Neuronal stem cell (in vitro differentiated cells): ENCODE measurements at regions not wholly inside any gene's neighbourhood (a gene's known extent, or its start where the extent isn't known, plus 50 kb on each side); places are given as distances from the start of the nearest gene placed in this dataset.

Experiments
- DNase-seq: peaks from one replicate; pipeline ENCODE4 v3.0.0-alpha.2; 2013; ENCODE audit warnings: low spot score
- H2AFZ ChIP-seq: one replicate; pipeline ENCODE4 v1.6.1; 2013; ENCODE audit warnings: mild to moderate bottlenecking, low read length, inconsistent platforms
- H2AK5ac ChIP-seq: 2 replicates; pipeline ENCODE4 v1.6.1; 2013; ENCODE audit warnings: low read depth, mild to moderate bottlenecking, inconsistent platforms, low read length, moderate library complexity, mixed read lengths
- H2BK120ac ChIP-seq: 2 replicates; pipeline ENCODE4 v1.6.1; 2013; ENCODE audit warnings: low read depth, mild to moderate bottlenecking, inconsistent platforms, low read length, moderate library complexity, mixed read lengths
- H2BK12ac ChIP-seq: one replicate; pipeline ENCODE4 v1.6.1; 2013; ENCODE audit warnings: low read length, inconsistent platforms
- H2BK15ac ChIP-seq: 2 replicates; pipeline ENCODE4 v1.6.1; 2013; ENCODE audit warnings: mild to moderate bottlenecking, low read length, inconsistent platforms, mixed read lengths
- H2BK5ac ChIP-seq: one replicate; pipeline ENCODE4 v1.6.1; 2013; ENCODE audit warnings: inconsistent platforms, mild to moderate bottlenecking, low read length, moderate library complexity
- H3K14ac ChIP-seq: one replicate; pipeline ENCODE4 v1.6.1; 2013; ENCODE audit warnings: low read length, inconsistent platforms
- H3K18ac ChIP-seq: 2 replicates; pipeline ENCODE4 v1.6.1; 2013; ENCODE audit warnings: low read length, inconsistent platforms
- H3K23ac ChIP-seq: 2 replicates; pipeline ENCODE4 v1.6.1; 2013; ENCODE audit warnings: low read depth, mild to moderate bottlenecking, mixed read lengths, low read length, inconsistent platforms; ENCODE audit not compliant: poor library complexity
- H3K27ac ChIP-seq: replicated peaks from 3 replicates; pipeline ENCODE4 v1.5.1; 2013; ENCODE audit warnings: low read length, inconsistent platforms
- H3K27me3 ChIP-seq, 3 experiments: 2 replicates each; pipeline ENCODE4 v1.6.1; 2013; ENCODE audit warnings: low read length in 3 of 3, mild to moderate bottlenecking in 2 of 3, inconsistent platforms in 1 of 3, low read depth in 1 of 3, mixed read lengths in 1 of 3, moderate library complexity in 1 of 3; ENCODE audit not compliant: control insufficient read depth in 3 of 3, insufficient read depth in 3 of 3
- H3K36me3 ChIP-seq, 2 donors: replicated peaks in 1 of 2; 2 replicates each; pipeline ENCODE4 v1.6.1; 2013; ENCODE audit warnings: low read length in 2 of 2; ENCODE audit not compliant: control insufficient read depth in 2 of 2, insufficient read depth in 2 of 2
- H3K4ac ChIP-seq: 2 replicates; pipeline ENCODE4 v1.6.1; 2013; ENCODE audit warnings: inconsistent platforms, mild to moderate bottlenecking, low read length, moderate library complexity
- H3K4me1 ChIP-seq, 2 donors: 1 replicate in 1 of 2; 2 replicates in 1 of 2; pipeline ENCODE4 v1.6.1; 2013; ENCODE audit warnings: low read length in 2 of 2, low read depth in 1 of 2; ENCODE audit not compliant: control insufficient read depth in 2 of 2, insufficient read depth in 1 of 2
- H3K4me2 ChIP-seq: one replicate; pipeline ENCODE4 v1.6.1; 2013; ENCODE audit warnings: mild to moderate bottlenecking, low read length, inconsistent platforms; ENCODE audit not compliant: insufficient read depth, poor library complexity, severe bottlenecking
- H3K4me3 ChIP-seq, 2 donors: 2 replicates each; pipeline ENCODE4 v1.5.1; 2013; ENCODE audit warnings: low read length in 2 of 2, mild to moderate bottlenecking in 2 of 2, inconsistent platforms in 1 of 2, moderate library complexity in 1 of 2
- H3K79me1 ChIP-seq: one replicate; pipeline ENCODE4 v1.6.1; 2013; ENCODE audit warnings: low read depth, mild to moderate bottlenecking, inconsistent platforms, low read length, moderate library complexity
- H3K9ac ChIP-seq: one replicate; pipeline ENCODE4 v1.6.1; 2013; ENCODE audit warnings: mild to moderate bottlenecking, low read depth, low read length, inconsistent platforms; ENCODE audit not compliant: poor library complexity
- H3K9me3 ChIP-seq, 2 donors: replicated peaks in 1 of 2; 2 replicates each; pipeline versions ENCODE3 to v1.6.1; 2013; ENCODE audit warnings: low read length in 2 of 2, mild to moderate bottlenecking in 2 of 2, inconsistent platforms in 1 of 2, low read depth in 1 of 2, mixed read lengths in 1 of 2, moderate library complexity in 1 of 2; ENCODE audit not compliant: control insufficient read depth in 2 of 2, insufficient read depth in 1 of 2
- H4K8ac ChIP-seq: one replicate; pipeline ENCODE4 v1.6.1; 2013; ENCODE audit warnings: low read depth, mild to moderate bottlenecking, inconsistent platforms, low read length, moderate library complexity
- H4K91ac ChIP-seq: one replicate; pipeline ENCODE4 v1.6.1; 2013; ENCODE audit warnings: low read length, low read depth, mild to moderate bottlenecking, inconsistent platforms; ENCODE audit not compliant: poor library complexity
- WGBS, 2 donors: extraction: QIAGEN DNeasy Blood & Tissue Kit; methylation state at CpG; one replicate each; pipeline ENCODE4 v1.1.7; 2013; ENCODE audit warnings: missing lambda C conversion rate in 2 of 2, mixed read lengths in 1 of 2; ENCODE audit not compliant: insufficient read length in 2 of 2, insufficient replicate concordance in 1 of 2; ENCODE audit errors: extremely low coverage in 2 of 2; 5-methylcytosine and 5-hydroxymethylcytosine counted together

DNA sequence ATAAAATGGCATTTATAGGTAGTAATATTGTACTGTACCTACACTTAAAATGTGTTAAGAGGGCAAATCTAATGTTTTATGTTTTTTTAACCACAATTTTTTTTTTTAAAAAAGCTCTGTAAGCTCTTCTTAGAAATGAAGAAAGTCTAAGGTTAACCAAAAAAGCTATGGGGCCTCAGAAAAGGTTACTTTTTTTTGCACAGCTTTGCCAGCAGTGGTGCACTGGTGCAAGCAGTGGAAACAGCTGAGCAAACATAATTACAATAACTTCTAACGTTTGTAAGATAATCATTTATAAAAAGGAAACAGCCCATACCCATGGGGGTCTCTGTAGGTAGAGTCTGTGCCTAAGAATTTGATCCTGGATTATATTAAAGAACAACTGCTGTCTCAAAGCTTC lies 85.1 kb upstream of the NID2 start:
- Histone ChIP-seq H3K14ac (no peak overlapping the region), H3K27ac (no peak overlapping the region), H3K27me3 (peaks cover 0 to 4% (median 2%) of the 10 kb centered on the region in 3 experiments), H3K4ac (no peak overlapping the region), H3K9ac (no peak overlapping the region), H3K9me3 (no peaks in the 10 kb centered on the region), H3K18ac (no peak overlapping the region), H3K23ac (no peak overlapping the region), H4K8ac (no peak overlapping the region), H2AK5ac (no peak overlapping the region), H3K4me1 (no peaks in the 10 kb centered on the region), H2BK5ac (no peak overlapping the region), H4K91ac (no peak overlapping the region), H3K4me2 (no peak overlapping the region), H3K4me3 (no peak overlapping the region), H3K79me1 (peaks cover 2% of the 10 kb centered on the region), H3K36me3 (no peaks in the 10 kb centered on the region), H2AFZ (no peak overlapping the region), H2BK12ac (no peak overlapping the region), H2BK15ac (no peak overlapping the region), H2BK120ac (no peak overlapping the region)
- DNase-seq, result no peak
- no CpG with 5 or more reads among the region's 1 CpG for WGBS, 2 donors

DNA sequence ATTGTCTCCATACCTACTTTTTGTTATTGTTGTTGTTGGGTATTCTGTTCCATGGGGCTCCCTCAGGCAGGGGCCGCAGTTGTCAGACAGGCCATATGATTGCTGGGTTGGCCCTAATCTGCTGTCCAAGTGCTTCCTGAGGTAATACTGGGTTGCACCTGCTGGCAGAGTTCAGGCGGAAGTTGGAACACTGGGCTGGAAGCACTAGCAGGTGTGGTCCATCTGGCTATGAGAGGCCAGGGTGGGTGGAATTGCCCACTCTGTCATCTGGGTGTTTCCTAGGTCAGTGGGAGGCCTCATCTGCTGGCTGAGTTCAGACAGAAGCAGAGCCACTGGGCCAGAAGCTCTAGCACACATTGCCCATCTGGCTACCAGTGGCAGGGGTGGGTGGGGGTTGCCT lies 81.3 kb upstream of the NID2 start:
- Histone ChIP-seq H3K9ac (no peak overlapping the region), H3K14ac (no peak overlapping the region), H2BK5ac (no peak overlapping the region), H4K91ac (no peak overlapping the region), H3K18ac (peak overlapping the region; percentile 51), H2BK12ac (no peak overlapping the region), H2BK15ac (no peak overlapping the region), H3K23ac (no peak overlapping the region), H3K4ac (peak overlapping the region; percentile 41), H3K4me2 (no peak overlapping the region), H2AFZ (no peak overlapping the region), H3K27ac (no peak overlapping the region), H3K4me3 (no peak overlapping the region), H3K27me3 (peaks cover 0 to 6% (median 2%) of the 10 kb centered on the region in 3 experiments), H3K36me3 (no peaks in the 10 kb centered on the region), H4K8ac (no peak overlapping the region), H3K79me1 (no peaks in the 10 kb centered on the region), H3K4me1 (no peaks in the 10 kb centered on the region), H2AK5ac (peak overlapping the region; percentile 32), H2BK120ac (no peak overlapping the region), H3K9me3 (no peaks in the 10 kb centered on the region)
- DNase-seq, result no peak
- WGBS, 2 donors, result no CpG with 5 or more reads among the region's 2 CpGs

DNA sequence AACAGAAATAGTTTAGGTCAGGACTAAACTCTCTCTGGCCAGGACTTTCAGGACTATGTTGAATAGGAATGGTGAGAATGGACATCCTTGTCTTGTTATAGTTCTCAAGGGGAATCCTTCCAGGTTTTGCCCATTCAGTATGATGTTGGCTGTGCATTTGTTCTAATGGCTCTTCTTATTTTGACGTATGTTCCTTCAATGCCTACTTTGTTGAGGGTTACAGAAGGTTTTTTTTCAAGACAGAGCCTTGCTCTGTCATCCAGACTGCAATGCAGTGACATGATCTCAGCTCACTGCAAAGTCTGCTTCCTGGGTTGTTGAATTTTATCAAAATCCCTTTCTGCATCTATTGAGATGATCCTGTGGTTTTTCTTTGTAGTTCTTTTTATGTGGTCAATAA lies 79.5 kb upstream of the NID2 start:
- Histone ChIP-seq H3K14ac (no peak overlapping the region), H3K4ac (no peak overlapping the region), H3K4me2 (no peak overlapping the region), H3K36me3 (no peaks in the 10 kb centered on the region), H3K23ac (no peak overlapping the region), H3K4me3 (no peak overlapping the region), H3K4me1 (no peaks in the 10 kb centered on the region), H2BK5ac (no peak overlapping the region), H3K27ac (no peak overlapping the region), H2BK15ac (no peak overlapping the region), H3K27me3 (peaks cover 0 to 6% (median 2%) of the 10 kb centered on the region in 3 experiments), H2BK12ac (no peak overlapping the region), H3K9ac (no peak overlapping the region), H2BK120ac (no peak overlapping the region), H2AFZ (no peak overlapping the region), H3K79me1 (no peaks in the 10 kb centered on the region), H4K91ac (no peak overlapping the region), H3K18ac (no peak overlapping the region), H4K8ac (no peak overlapping the region), H2AK5ac (no peak overlapping the region), H3K9me3 (no peaks in the 10 kb centered on the region)
- WGBS, 2 donors, result no CpG with 5 or more reads among the region's 1 CpG
- DNase-seq, result no peak

DNA sequence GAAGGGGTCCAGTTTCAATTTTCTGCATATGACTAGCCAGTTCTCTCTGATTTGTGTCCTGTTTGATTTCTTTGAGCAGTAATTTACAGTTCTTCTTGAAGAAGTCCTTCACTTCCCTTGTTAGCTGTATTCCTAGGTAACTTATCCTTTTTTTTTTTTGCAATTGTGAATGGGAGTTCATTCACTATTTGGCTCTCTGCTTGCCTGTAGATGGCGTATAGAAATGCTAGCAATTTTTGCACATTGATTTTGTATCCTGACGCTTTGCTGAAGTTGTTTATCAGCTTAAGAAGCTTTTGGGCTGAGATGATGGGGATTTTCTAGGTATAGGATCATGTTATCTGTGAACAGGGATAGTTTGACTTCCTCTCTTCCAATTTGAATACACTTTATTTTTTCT lies 77.6 kb upstream of the NID2 start:
- Histone ChIP-seq H2BK15ac (no peak overlapping the region), H3K18ac (no peak overlapping the region), H3K36me3 (no peaks in the 10 kb centered on the region), H3K4me1 (no peaks in the 10 kb centered on the region), H3K4me2 (no peak overlapping the region), H3K9me3 (no peaks in the 10 kb centered on the region), H3K79me1 (no peaks in the 10 kb centered on the region), H2BK120ac (no peak overlapping the region), H3K4me3 (no peak overlapping the region), H2BK12ac (no peak overlapping the region), H3K9ac (no peak overlapping the region), H2AFZ (no peak overlapping the region), H3K4ac (no peak overlapping the region), H3K14ac (no peak overlapping the region), H3K27me3 (peaks cover 0 to 6% (median 0%) of the 10 kb centered on the region in 3 experiments), H3K23ac (no peak overlapping the region), H4K8ac (no peak overlapping the region), H2BK5ac (no peak overlapping the region), H3K27ac (no peak overlapping the region), H2AK5ac (no peak overlapping the region), H4K91ac (no peak overlapping the region)
- no peak for DNase-seq
- WGBS, 2 donors, result no CpG with 5 or more reads among the region's 2 CpGs
